NCI-H2107 (cell line): ENCODE measurements at regions not wholly inside any gene's neighbourhood (a gene's known extent, or its start where the extent isn't known, plus 50 kb on each side); places are given as distances from the start of the nearest gene placed in this dataset.

ENCODE experiments used
- DNase-seq: peaks from one replicate; lab custom pipeline; 2025; lab: John Stamatoyannopoulos, UW

DNA sequence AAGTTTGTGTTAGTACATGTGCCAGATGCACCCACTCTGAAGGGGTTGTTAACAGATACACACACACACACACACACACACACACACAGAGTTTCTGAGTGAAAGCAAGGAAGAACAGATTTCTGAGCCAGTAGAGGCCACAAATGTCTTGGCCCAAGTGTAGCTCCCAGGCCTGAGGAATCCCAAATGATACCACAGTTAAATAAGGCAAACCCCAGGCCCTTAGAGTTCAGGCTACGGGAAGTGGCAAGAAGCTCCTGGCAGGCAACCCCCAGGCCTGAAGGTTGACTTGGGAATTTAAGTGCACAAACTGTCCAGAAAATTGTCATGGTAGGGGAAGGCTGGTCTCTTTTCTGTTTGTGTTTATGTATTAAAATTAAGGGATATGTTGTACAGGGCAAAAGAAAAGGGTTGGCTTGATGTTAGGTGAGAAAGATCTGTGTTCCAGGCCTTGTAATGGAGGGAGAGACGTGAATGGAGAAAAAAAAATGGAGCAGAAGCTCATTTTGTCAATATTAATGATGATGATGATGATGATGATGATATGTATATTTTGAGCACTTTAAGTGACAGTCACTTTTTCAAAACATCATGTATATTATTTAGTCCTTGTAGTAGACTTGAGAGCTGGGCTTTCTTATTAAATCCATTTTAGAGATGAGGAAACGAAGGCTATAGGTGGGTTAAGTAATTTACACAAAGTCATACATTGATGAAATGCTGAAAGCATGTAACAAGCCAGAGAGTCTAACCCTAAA lies 317.0 kb upstream of the JAG1 start:
- DNase-seq = no peak

- DNase-seq = no peak
Observed at GRCh38 chr20:10992731-10993130, 318.9 kb upstream of the JAG1 start.

GRCh38 chr20:10994991-10995700 lies 321.3 kb upstream of the JAG1 start:
- no peak for DNase-seq

- DNase-seq = no peak
Observed at GRCh38 chr20:10998476-10998875, 324.7 kb upstream of the JAG1 start.

- DNase-seq = no peak
Observed at GRCh38 chr20:11000416-11000815, 326.6 kb upstream of the JAG1 start.

DNA sequence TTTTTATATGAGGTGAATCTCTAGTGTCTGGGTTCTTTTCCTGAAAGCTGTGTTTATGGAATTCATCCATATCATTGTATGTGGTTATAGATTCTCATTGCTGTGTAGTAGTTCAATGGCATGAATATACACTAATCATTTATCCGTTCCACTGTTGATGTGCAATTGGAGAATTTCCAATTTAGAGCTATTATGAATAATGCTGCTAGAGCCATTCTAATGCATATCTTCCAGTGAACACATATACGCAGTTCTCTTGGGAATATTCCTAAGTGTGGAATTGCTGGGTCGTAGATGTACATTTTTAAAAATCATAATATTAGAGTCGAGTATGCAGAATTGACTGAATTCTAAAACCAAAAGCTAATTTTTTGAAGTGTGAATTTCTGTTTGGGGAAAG lies 327.5 kb upstream of the JAG1 start:
- DNase-seq = no peak

GRCh38 chr20:11001764-11002540 lies 328.2 kb upstream of the JAG1 start:
- no peak for DNase-seq

- no peak for DNase-seq
Observed at GRCh38 chr20:11003341-11003740, 329.5 kb upstream of the JAG1 start.

- DNase-seq = no peak
Observed at GRCh38 chr20:11008444-11009033, 334.7 kb upstream of the JAG1 start.

DNA sequence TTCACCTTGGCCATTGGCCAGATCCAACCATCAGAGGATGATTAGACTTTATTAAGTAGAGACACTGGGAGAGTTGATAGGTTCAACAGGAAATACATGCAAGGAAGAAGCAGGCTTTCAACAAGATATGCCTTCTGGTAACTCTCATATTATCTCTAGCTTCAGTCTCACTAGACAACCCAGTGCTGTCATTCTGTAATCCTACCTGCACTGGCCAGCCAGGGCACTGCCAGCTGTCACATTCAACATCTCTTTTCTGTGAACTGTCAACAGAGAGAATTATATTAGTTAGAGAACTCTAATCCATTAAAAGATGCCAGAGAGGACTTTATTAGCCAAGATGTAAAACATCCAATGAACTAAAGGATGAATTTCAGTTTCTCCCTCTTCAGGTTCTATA lies 337.9 kb upstream of the JAG1 start:
- no peak for DNase-seq

- no peak for DNase-seq
Observed at GRCh38 chr20:11012975-11013374, 339.2 kb upstream of the JAG1 start.

GRCh38 chr20:11013801-11014200 lies 340.0 kb upstream of the JAG1 start:
- no peak for DNase-seq

- DNase-seq = no peak
Observed at GRCh38 chr20:11015440-11015839, 341.6 kb upstream of the JAG1 start.

- no peak for DNase-seq
Observed at GRCh38 chr20:11017446-11017845, 343.6 kb upstream of the JAG1 start.

- no peak for DNase-seq
Observed at GRCh38 chr20:11018668-11019170, 344.9 kb upstream of the JAG1 start.

DNA sequence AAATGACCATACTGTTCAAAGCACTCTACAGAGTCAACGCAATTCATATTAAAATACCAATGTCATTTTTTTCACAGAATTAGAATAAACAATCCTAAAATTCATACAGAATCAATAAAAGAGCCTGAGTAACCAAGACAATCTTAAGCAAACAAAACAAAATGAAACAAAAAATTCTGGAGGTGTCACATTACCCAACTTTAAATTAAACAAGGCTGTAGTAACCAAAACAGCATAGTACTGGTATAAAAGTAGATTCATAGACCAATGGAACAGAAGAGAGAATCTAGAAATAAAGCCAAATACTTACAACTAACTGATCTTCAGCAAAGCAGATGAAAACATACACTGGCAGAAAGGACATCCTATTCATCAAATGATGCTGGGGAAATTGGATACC lies 346.9 kb upstream of the JAG1 start:
- DNase-seq = no peak

GRCh38 chr20:11027224-11027623 lies 353.4 kb upstream of the JAG1 start:
- DNase-seq = no peak

DNA sequence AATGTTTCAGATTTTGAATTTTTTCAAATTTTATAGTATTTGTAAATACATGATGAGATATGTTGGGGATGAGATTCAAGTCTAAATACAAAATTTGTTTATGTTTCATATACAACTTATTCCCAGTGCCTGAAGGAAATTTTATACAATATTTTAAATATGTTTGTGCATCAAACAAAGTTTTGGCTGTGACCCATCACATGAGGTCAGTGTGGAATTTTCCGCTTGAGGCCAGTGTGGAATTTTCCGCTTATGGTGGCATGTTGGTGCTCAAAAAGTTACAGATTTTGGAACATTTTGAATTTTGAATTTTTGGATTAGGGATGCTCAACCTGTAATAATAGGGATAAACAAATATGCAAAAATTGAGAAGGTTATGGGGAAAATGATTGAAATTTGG lies 356.6 kb upstream of the JAG1 start:
- DNase-seq = no peak

GRCh38 chr20:11031300-11031699 lies 357.5 kb upstream of the JAG1 start:
- DNase-seq = no peak

- no peak for DNase-seq
Observed at GRCh38 chr20:11032611-11033010, 358.8 kb upstream of the JAG1 start.

GRCh38 chr20:11034025-11034424 lies 360.2 kb upstream of the JAG1 start:
- DNase-seq = no peak

DNA sequence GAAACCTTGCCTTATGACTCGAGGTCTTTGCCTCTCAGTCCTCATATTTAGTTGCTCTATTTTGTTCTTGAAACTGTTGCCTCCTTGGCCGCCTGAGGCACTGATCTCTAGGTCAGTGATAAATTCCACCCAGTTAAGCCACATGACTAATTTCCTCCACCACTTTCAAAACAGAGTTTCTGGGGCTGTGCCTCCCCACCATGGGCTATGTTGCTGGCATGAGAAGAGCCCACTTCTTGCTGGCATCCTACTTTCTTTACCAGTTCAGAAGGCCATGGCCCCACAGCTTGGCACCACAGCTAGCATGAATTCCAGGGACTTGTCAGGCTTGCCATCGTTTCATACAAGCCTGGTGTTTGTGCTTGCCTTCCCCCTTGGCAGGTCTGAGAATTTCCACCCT lies 361.4 kb upstream of the JAG1 start:
- no peak for DNase-seq
